Panc1 (cell line): ENCODE measurements at regions not wholly inside any gene's neighbourhood (a gene's known extent, or its start where the extent isn't known, plus 50 kb on each side); places are given as distances from the start of the nearest gene placed in this dataset.

Experiments
- CTCF ChIP-seq: fragments of 450-650 bp; IDR thresholded peaks from 2 replicates; pipeline ENCODE4 v1.5.1; 2017; ENCODE audit warnings: mild to moderate bottlenecking
- REST ChIP-seq, 2 experiments: IDR thresholded peaks; 2 replicates each; pipeline ENCODE4 v1.6.1; 2011 to 2012; ENCODE audit warnings: low read depth in 2 of 2, control low read depth in 1 of 2, low read length in 1 of 2, mild to moderate bottlenecking in 1 of 2, moderate library complexity in 1 of 2; ENCODE audit not compliant: insufficient read depth in 1 of 2

- no peak for TF ChIP-seq CTCF
- no peak for TF ChIP-seq REST (IDR thresholded peaks at IDR 0.05; ENCODE audit: insufficient read depth in 1 of 2, low read depth in 2 of 2, low read length in 1 of 2)
Observed at GRCh38 chr9:126556560-126557250, 57.0 kb upstream of the LMX1B start.
